PC-9 (cell line): ENCODE measurements at regions not wholly inside any gene's neighbourhood (a gene's known extent, or its start where the extent isn't known, plus 50 kb on each side); places are given as distances from the start of the nearest gene placed in this dataset.

Experiments
- EZH2 ChIP-seq: fragments of 200-600 bp; sonication (generic); IDR thresholded peaks from 2 replicates; pipeline ENCODE4 v1.8.0; 2017; ENCODE audit warnings: antibody characterized with exemption, low read depth
- TF ChIP-seq, protein P1 (sequence below): fragments of 200-600 bp; sonication (generic); conservative IDR thresholded peaks from 2 replicates; pipeline ENCODE4 v1.6.1; 2017; ENCODE audit warnings: mixed run types, antibody characterized with exemption, mild to moderate bottlenecking, moderate library complexity

DNA sequence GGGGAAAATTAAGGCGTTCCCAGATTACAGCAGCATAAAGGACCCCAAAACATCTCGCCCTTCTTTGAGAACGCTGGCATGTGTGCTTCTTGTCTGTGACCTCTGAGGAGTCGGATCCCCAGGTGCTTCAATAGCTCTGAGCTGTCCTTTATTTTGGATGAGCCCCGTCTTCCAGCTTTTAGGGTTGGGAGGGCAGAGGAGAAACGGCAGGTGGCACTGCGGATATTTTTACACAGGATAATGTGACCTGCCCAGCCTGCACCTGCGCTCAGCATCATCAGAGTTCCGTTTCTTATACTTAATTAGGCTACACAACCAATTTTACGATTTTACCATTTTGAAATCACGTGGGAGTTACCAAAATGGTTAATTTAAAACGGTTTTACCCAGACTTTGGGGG is 147.7 kb upstream of the RPS6KA2 start:
- TF ChIP-seq, protein P1, sequence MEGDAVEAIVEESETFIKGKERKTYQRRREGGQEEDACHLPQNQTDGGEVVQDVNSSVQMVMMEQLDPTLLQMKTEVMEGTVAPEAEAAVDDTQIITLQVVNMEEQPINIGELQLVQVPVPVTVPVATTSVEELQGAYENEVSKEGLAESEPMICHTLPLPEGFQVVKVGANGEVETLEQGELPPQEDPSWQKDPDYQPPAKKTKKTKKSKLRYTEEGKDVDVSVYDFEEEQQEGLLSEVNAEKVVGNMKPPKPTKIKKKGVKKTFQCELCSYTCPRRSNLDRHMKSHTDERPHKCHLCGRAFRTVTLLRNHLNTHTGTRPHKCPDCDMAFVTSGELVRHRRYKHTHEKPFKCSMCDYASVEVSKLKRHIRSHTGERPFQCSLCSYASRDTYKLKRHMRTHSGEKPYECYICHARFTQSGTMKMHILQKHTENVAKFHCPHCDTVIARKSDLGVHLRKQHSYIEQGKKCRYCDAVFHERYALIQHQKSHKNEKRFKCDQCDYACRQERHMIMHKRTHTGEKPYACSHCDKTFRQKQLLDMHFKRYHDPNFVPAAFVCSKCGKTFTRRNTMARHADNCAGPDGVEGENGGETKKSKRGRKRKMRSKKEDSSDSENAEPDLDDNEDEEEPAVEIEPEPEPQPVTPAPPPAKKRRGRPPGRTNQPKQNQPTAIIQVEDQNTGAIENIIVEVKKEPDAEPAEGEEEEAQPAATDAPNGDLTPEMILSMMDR = no peak
- no peak for TF ChIP-seq EZH2
